Ovary (tissue), 7 donors: ENCODE measurements at regions not wholly inside any gene's neighbourhood (a gene's known extent, or its start where the extent isn't known, plus 50 kb on each side); places are given as distances from the start of the nearest gene placed in this dataset.

Experiments
- DNase-seq, 5 donors: peaks; one replicate each; pipeline ENCODE4 v3.0.0-alpha.2; 2019 to 2020
- H3K27ac ChIP-seq, 2 donors: fragments of 200-600 bp; one replicate each; pipeline versions ENCODE4 v1.5.1 to v1.8.0; 2019 to 2022
- H3K27me3 ChIP-seq: fragments of 200-600 bp; one replicate; pipeline ENCODE4 v1.8.0; 2022
- H3K36me3 ChIP-seq: fragments of 200-600 bp; sonication (generic); one replicate; pipeline ENCODE4 v1.5.1; 2019
- H3K4me1 ChIP-seq: one replicate; pipeline ENCODE4 v1.8.1; 2013; ENCODE audit warnings: mild to moderate bottlenecking, moderate library complexity; ENCODE audit not compliant: insufficient read depth
- H3K4me3 ChIP-seq: fragments of 200-600 bp; sonication (generic); one replicate; pipeline ENCODE4 v1.5.1; 2017
- H3K9me3 ChIP-seq, 2 donors: fragments of 200-600 bp in 1 of 2; sonication (generic) in 1 of 2; one replicate each; pipeline versions ENCODE4 v1.5.1 to v1.8.1; 2013 to 2019; ENCODE audit warnings: mild to moderate bottlenecking in 1 of 2, moderate library complexity in 1 of 2
- CTCF ChIP-seq, 3 donors: fragments of 450-650 bp in 2 of 3; fragments of 200-600 bp in 1 of 3; IDR thresholded peaks; one replicate each; pipeline versions ENCODE4 v1.5.1 to v1.8.0; 2016 to 2022; ENCODE audit warnings: antibody characterized with exemption in 3 of 3, mild to moderate bottlenecking in 1 of 3
- EP300 ChIP-seq: sonication (generic); formaldehyde crosslinking; IDR thresholded peaks from one replicate; pipeline ENCODE4 v1.6.1; 2017; ENCODE audit warnings: antibody characterized with exemption
- POLR2A ChIP-seq: fragments of 450-650 bp; IDR thresholded peaks from one replicate; pipeline ENCODE4 v1.6.1; 2017; ENCODE audit warnings: antibody characterized with exemption, mild to moderate bottlenecking, moderate library complexity
- WGBS, 3 donors: extraction: QIAGEN DNeasy Blood & Tissue Kit in 1 of 3; methylation state at CpG; one replicate each; pipeline versions ENCODE4 v1.1.5 to v1.1.7; 2013 to 2017; 5-methylcytosine and 5-hydroxymethylcytosine counted together
- intact Hi-C, 4 donors: fragments of 100-400 bp; cut with DNase I; formaldehyde crosslinking; loops; one replicate each; pipeline versions ENCODE4 v1.11.0 to v1.15.1; 2022 to 2023
- donor health status: DM: no; HTN: no; CAD: no; lungs with moderate emphysema.
- donor health status: DM: no; HTN: no; CAD: no.
- donor health status: Bipolar disorder and iron deficiency.
- donor health status: DM: no; HTN: no; CAD: no.
- donor health status: DM: yes; HTN: yes; CAD: no.

- Histone ChIP-seq H3K36me3 (no peaks in the 10 kb centered on the region), H3K27me3 (no peaks in the 10 kb centered on the region), H3K27ac (no peak overlapping the region), H3K4me1 (peaks cover 2% of the 10 kb centered on the region), H3K4me3 (no peak overlapping the region), H3K9me3 (no peaks in the 10 kb centered on the region)
- no peak for DNase-seq
- TF ChIP-seq CTCF (IDR thresholded peaks at IDR 0.05): no peak
- intact Hi-C loops: no loop called here
- WGBS, 3 donors: 88 to 92% (median 89%) methylated on average over 7 of the region's 7 CpGs
These were observed 88.8 kb upstream of the SIRPA start for GRCh38 chr20:1806456-1806855.

GRCh38 chr20:1805816-1806215, 89.4 kb upstream of the SIRPA start:
- H3K4me3 ChIP-seq: no peak overlapping the region
- no peak for DNase-seq
- H3K4me1 ChIP-seq: peaks cover 2% of the 10 kb centered on the region
- TF ChIP-seq EP300 (no peak), POLR2A (no peak), CTCF (IDR thresholded peaks at IDR 0.05) (no peak)
- intact Hi-C loops: no loop called here
- no peaks in the 10 kb centered on the region for H3K27me3 ChIP-seq
- WGBS, 3 donors: 68 to 74% (median 72%) methylated on average over 4 of the region's 4 CpGs
- no peaks in the 10 kb centered on the region for H3K9me3 ChIP-seq
- no peaks in the 10 kb centered on the region for H3K36me3 ChIP-seq
- H3K27ac ChIP-seq: no peak overlapping the region

- WGBS, 3 donors: 82 to 91% (median 83%) methylated on average over 4 of the region's 4 CpGs
- Histone ChIP-seq H3K4me3 (no peak overlapping the region), H3K27me3 (no peaks in the 10 kb centered on the region), H3K36me3 (no peaks in the 10 kb centered on the region), H3K27ac (no peak overlapping the region), H3K9me3 (no peaks in the 10 kb centered on the region), H3K4me1 (peaks cover 2% of the 10 kb centered on the region)
- intact Hi-C loops: no loop called here
- DNase-seq: no peak
- TF ChIP-seq EP300: no peak
- TF ChIP-seq POLR2A: no peak
- no peak for TF ChIP-seq CTCF (IDR thresholded peaks at IDR 0.05)
These were observed 90.0 kb upstream of the SIRPA start for GRCh38 chr20:1805161-1805581.

GRCh38 chr20:1804554-1804956, 90.7 kb upstream of the SIRPA start:
- Histone ChIP-seq H3K27ac (no peak overlapping the region), H3K9me3 (no peaks in the 10 kb centered on the region), H3K27me3 (no peaks in the 10 kb centered on the region), H3K4me1 (peaks cover 2% of the 10 kb centered on the region), H3K4me3 (no peak overlapping the region), H3K36me3 (no peaks in the 10 kb centered on the region)
- DNase-seq: no peak
- intact Hi-C loops: no loop called here
- WGBS, 3 donors: 88 to 96% (median 91%) methylated on average over 4 of the region's 4 CpGs
- TF ChIP-seq EP300: no peak
- no peak for TF ChIP-seq POLR2A
- TF ChIP-seq CTCF (IDR thresholded peaks at IDR 0.05): no peak
